Endothelial cell of umbilical vein (primary cell): ENCODE measurements at regions not wholly inside any gene's neighbourhood (a gene's known extent, or its start where the extent isn't known, plus 50 kb on each side); places are given as distances from the start of the nearest gene placed in this dataset.

Source experiments
- BruUV-seq: library from RNA; stranded (reverse); fragments of 400-500 nt; replicated peaks from 2 replicates; lab custom pipeline; 2021; lab: Mats Ljungman, UMichigan
- CTCF ChIA-PET: fragments of 300-600, 350-600 bp; sonication (Branson Sonifier 250); formaldehyde crosslinking; loops from one replicate; lab custom pipeline; 2021; ENCODE audit warnings: antibody characterized with exemption, inconsistent platforms; lab: Charles Lee
- POLR2A ChIA-PET: fragments of 300-600, 350-600 bp; sonication (Branson Sonifier 250); formaldehyde crosslinking; loops from one replicate; lab custom pipeline; 2021; ENCODE audit warnings: antibody characterized with exemption, inconsistent platforms; lab: Charles Lee
- DNase-seq: peaks from one replicate; pipeline ENCODE4 v3.0.0-alpha.2; 2011; ENCODE audit warnings: low read depth, low spot score
- FAIRE-seq: peaks from 2 replicates; lab custom pipeline; 2011; peaks lifted over from hg19 to GRCh38; lab: Jason Lieb, UNC
- H2AFZ ChIP-seq: 2 replicates; pipeline ENCODE4 v1.6.0; 2012; ENCODE audit warnings: low read depth, low read length, control low read depth, inconsistent platforms
- H3K27ac ChIP-seq: 2 replicates; pipeline ENCODE4 v1.5.1; 2011; ENCODE audit warnings: low read depth, mild to moderate bottlenecking, control low read depth, low read length, moderate library complexity; ENCODE audit not compliant: insufficient read depth
- H3K27me3 ChIP-seq, 2 experiments: 2 replicates each; pipeline versions ENCODE4 v1.6.0 to v1.6.1; 2011; ENCODE audit warnings: low read length in 2 of 2, mixed read lengths in 1 of 2; ENCODE audit not compliant: control insufficient read depth in 2 of 2, insufficient read depth in 2 of 2
- H3K36me3 ChIP-seq, 2 experiments: 2 replicates in 1 of 2; 3 replicates in 1 of 2; pipeline ENCODE4 v1.5.1; 2011; ENCODE audit warnings: low read length in 2 of 2, mild to moderate bottlenecking in 1 of 2, moderate library complexity in 1 of 2; ENCODE audit not compliant: control insufficient read depth in 2 of 2, insufficient read depth in 2 of 2; ENCODE audit errors: extremely low read depth in 1 of 2
- H3K4me1 ChIP-seq: 3 replicates; pipeline ENCODE4 v1.5.1; 2011; ENCODE audit warnings: mild to moderate bottlenecking, low read length; ENCODE audit not compliant: control insufficient read depth, insufficient read depth; ENCODE audit errors: extremely low read depth
- H3K4me2 ChIP-seq: 2 replicates; pipeline ENCODE4 v1.6.1; 2011; ENCODE audit warnings: low read length, control low read depth, mixed read lengths; ENCODE audit not compliant: insufficient read depth
- H3K4me3 ChIP-seq, 3 experiments: fragments of 200-600 bp in 1 of 3; sonication (generic), shearing (Covaris generic) in 1 of 3; replicated peaks in 1 of 3; 2 replicates each; pipeline ENCODE4 v1.5.1; 2011 to 2016; ENCODE audit warnings: control low read depth in 3 of 3, low read length in 3 of 3, mild to moderate bottlenecking in 2 of 3, inconsistent platforms in 1 of 3, low read depth in 1 of 3, moderate library complexity in 1 of 3; ENCODE audit not compliant: insufficient read depth in 1 of 3
- H3K79me2 ChIP-seq: 2 replicates; pipeline ENCODE4 v1.6.0; 2012; ENCODE audit warnings: low read length, inconsistent platforms; ENCODE audit not compliant: control insufficient read depth, insufficient read depth
- H3K9ac ChIP-seq: replicated peaks from 2 replicates; pipeline ENCODE3; 2011; ENCODE audit warnings: low read length, control low read depth; ENCODE audit not compliant: insufficient read depth; ENCODE audit errors: extremely low read depth
- H3K9me1 ChIP-seq: replicated peaks from 3 replicates; pipeline ENCODE4 v1.6.0; 2011; ENCODE audit warnings: mild to moderate bottlenecking, low read length; ENCODE audit not compliant: control insufficient read depth, insufficient read depth; ENCODE audit errors: extremely low read depth
- H3K9me3 ChIP-seq: replicated peaks from 2 replicates; pipeline ENCODE4 v1.5.1; 2012; ENCODE audit warnings: low read length, inconsistent platforms; ENCODE audit not compliant: control insufficient read depth, insufficient read depth
- H4K20me1 ChIP-seq: replicated peaks from 2 replicates; pipeline ENCODE3; 2011; ENCODE audit warnings: mild to moderate bottlenecking, low read length; ENCODE audit not compliant: control insufficient read depth, insufficient read depth; ENCODE audit errors: extremely low read depth
- EZH2 ChIP-seq: IDR thresholded peaks from 2 replicates; pipeline ENCODE4 v1.6.1; 2012; ENCODE audit warnings: borderline replicate concordance, low read depth, mild to moderate bottlenecking, moderate library complexity, low read length, inconsistent platforms; ENCODE audit not compliant: severe bottlenecking
- FOS ChIP-seq: IDR thresholded peaks from 2 replicates; pipeline ENCODE4 v1.6.1; 2011; ENCODE audit warnings: mild to moderate bottlenecking, low read length, moderate library complexity, borderline replicate concordance; ENCODE audit not compliant: insufficient read depth
- GATA2 ChIP-seq: IDR thresholded peaks from 2 replicates; pipeline ENCODE4 v1.7.0; 2011; ENCODE audit warnings: low read depth, mild to moderate bottlenecking, moderate library complexity, mixed read lengths, low read length; ENCODE audit not compliant: insufficient read length, insufficient read depth
- JUN ChIP-seq: IDR thresholded peaks from 2 replicates; pipeline ENCODE4 v1.6.1; 2011; ENCODE audit warnings: borderline replicate concordance, low read depth; ENCODE audit not compliant: insufficient read length, insufficient read depth
- MYC ChIP-seq: IDR thresholded peaks from one replicate; pipeline ENCODE4 v1.6.1; 2011; ENCODE audit warnings: mild to moderate bottlenecking, low read depth, low read length
- POLR2A ChIP-seq: IDR thresholded peaks from 2 replicates; pipeline ENCODE4 v1.6.1; 2012; ENCODE audit warnings: low read depth, mild to moderate bottlenecking, control low read depth, low read length
- POLR2AphosphoS5 ChIP-seq: IDR thresholded peaks from 2 replicates; pipeline ENCODE4 v1.6.1; 2012; ENCODE audit warnings: low read depth, mild to moderate bottlenecking, control low read depth, low read length, moderate library complexity; ENCODE audit not compliant: insufficient read depth
- dilution Hi-C: fragments of 300-500 bp; cut with MboI; formaldehyde crosslinking; loops from one replicate; pipeline ENCODE4 v1.15.0; 2019; ENCODE audit warnings: low sequenced_read_pairs; ENCODE audit not compliant: extremely low pct_ligation_motif_present
- intact Hi-C: fragments of 100-400 bp; cut with micrococcal nuclease; formaldehyde crosslinking; loops from one replicate; pipeline ENCODE4 v1.10.0; 2022
- TF ChIP-seq, protein P1 (sequence below): IDR thresholded peaks from 2 replicates; pipeline ENCODE4 v1.6.1; 2011; ENCODE audit not compliant: insufficient read depth, insufficient read length
- TF ChIP-seq, protein P2 (sequence below), 2 donors: IDR thresholded peaks; 1 replicate in 1 of 2; 2 replicates in 1 of 2; pipeline ENCODE4 v1.5.1; 2011; ENCODE audit warnings: low read length in 2 of 2, mild to moderate bottlenecking in 2 of 2, moderate library complexity in 2 of 2, control low read depth in 1 of 2, inconsistent platforms in 1 of 2, low read depth in 1 of 2; ENCODE audit not compliant: insufficient read depth in 1 of 2; ENCODE audit errors: extremely low read depth in 1 of 2

DNA sequence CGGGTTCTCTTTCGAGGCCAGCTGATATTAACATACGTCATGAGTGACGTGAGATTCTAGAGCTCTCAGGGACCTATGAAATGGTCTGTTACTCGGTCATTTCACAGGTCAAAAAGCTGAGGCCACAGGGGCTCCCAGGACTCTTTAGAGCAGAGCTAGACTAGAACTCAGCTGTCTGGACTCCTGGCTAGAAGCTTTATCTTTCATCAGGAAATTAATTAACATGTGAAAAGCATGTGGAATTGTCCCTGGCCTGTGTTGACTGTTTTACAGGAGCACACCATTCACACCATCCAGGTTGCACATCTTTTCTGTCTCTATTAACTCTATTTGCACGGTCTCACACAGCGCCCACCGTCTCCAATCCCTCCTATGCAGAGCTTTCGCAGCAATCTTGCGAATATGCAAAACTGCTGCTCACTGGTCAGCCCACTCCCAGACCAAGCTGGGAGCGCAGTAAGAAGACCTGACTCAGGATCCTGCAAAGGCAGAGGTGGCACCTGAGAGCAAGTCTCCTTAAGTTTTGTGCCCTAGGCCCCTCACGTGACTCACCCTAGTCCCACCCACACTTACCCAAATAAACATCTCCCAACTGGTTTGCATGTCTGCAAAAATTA lies 522.5 kb downstream of the CD83 start:
- Histone ChIP-seq H3K4me2 (no peak overlapping the region), H3K27me3 (no peaks in the 10 kb centered on the region), H3K4me3 (no peak overlapping the region), H3K9me3 (no peaks in the 10 kb centered on the region), H4K20me1 (no peaks in the 10 kb centered on the region), H3K79me2 (no peaks in the 10 kb centered on the region), H3K9ac (no peak overlapping the region), H3K27ac (no peak overlapping the region), H3K36me3 (no peaks in the 10 kb centered on the region), H3K9me1 (no peaks in the 10 kb centered on the region), H3K4me1 (no peaks in the 10 kb centered on the region), H2AFZ (no peak overlapping the region)
- intact Hi-C loops (no loop called here), dilution Hi-C loops (no loop called here)
- CTCF ChIA-PET, result no interaction called here
- POLR2A ChIA-PET, result no interaction called here
- BruUV-seq, result no TSS peak
- no peak for FAIRE-seq
- TF ChIP-seq EZH2, result no peak
- TF ChIP-seq JUN, result no peak
- TF ChIP-seq, protein P1, sequence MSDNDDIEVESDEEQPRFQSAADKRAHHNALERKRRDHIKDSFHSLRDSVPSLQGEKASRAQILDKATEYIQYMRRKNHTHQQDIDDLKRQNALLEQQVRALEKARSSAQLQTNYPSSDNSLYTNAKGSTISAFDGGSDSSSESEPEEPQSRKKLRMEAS, result no peak
- no peak for TF ChIP-seq POLR2A
- TF ChIP-seq GATA2, result no peak
- no peak for TF ChIP-seq MYC
- TF ChIP-seq, protein P2, sequence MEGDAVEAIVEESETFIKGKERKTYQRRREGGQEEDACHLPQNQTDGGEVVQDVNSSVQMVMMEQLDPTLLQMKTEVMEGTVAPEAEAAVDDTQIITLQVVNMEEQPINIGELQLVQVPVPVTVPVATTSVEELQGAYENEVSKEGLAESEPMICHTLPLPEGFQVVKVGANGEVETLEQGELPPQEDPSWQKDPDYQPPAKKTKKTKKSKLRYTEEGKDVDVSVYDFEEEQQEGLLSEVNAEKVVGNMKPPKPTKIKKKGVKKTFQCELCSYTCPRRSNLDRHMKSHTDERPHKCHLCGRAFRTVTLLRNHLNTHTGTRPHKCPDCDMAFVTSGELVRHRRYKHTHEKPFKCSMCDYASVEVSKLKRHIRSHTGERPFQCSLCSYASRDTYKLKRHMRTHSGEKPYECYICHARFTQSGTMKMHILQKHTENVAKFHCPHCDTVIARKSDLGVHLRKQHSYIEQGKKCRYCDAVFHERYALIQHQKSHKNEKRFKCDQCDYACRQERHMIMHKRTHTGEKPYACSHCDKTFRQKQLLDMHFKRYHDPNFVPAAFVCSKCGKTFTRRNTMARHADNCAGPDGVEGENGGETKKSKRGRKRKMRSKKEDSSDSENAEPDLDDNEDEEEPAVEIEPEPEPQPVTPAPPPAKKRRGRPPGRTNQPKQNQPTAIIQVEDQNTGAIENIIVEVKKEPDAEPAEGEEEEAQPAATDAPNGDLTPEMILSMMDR (IDR thresholded peaks at IDR 0.05; ENCODE audit: extremely low read depth in 1 of 2, insufficient read depth in 1 of 2, low read depth in 1 of 2, low read length in 2 of 2), result no peak
- TF ChIP-seq FOS, result no peak
- no peak for TF ChIP-seq POLR2AphosphoS5
- DNase-seq, result no peak
